HCT116 (cell line): ENCODE measurements at regions not wholly inside any gene's neighbourhood (a gene's known extent, or its start where the extent isn't known, plus 50 kb on each side); places are given as distances from the start of the nearest gene placed in this dataset.

Experiments
- ATAC-seq: fragments of 200-7000 bp; cut with Tn5 transposase; 2 replicates; pipeline ENCODE4 v1.9.1; 2020; ENCODE audit warnings: mild to moderate bottlenecking, moderate library complexity
- BruUV-seq: library from RNA; stranded (reverse); fragments of 400-500 nt; replicated peaks from 2 replicates; lab custom pipeline; 2021; lab: Mats Ljungman, UMichigan
- CTCF ChIA-PET: fragments of 300-600 bp; sonication (Branson Sonifier 250); formaldehyde crosslinking; loops from one replicate; lab custom pipeline; 2021; ENCODE audit warnings: antibody characterized with exemption; lab: Charles Lee
- POLR2A ChIA-PET: fragments of 300-600, 350-600 bp; sonication (Branson Sonifier 250); formaldehyde crosslinking; loops from one replicate; lab custom pipeline; 2021; ENCODE audit warnings: antibody characterized with exemption; lab: Charles Lee
- RAD21 ChIA-PET, 2 experiments: fragments of 300-600 bp; sonication (Branson Sonifier 250); formaldehyde crosslinking; loops; one replicate each; lab custom pipeline; 2023; ENCODE audit warnings: low total read pairs in 2 of 2; ENCODE audit not compliant: uncharacterized antibody in 2 of 2, unreplicated experiment in 2 of 2, low non-redundant PET in 1 of 2; lab: Charles Lee
- DNase-seq: peaks from one replicate; pipeline ENCODE4 v3.0.0-alpha.2; 2010; ENCODE audit warnings: low read depth, low spot score
- H2AFZ ChIP-seq: fragments of 200-600 bp; shearing (Covaris generic), sonication (generic); 2 replicates; pipeline ENCODE4 v1.6.1; 2017; ENCODE audit warnings: low read depth, mixed run types, mixed read lengths, antibody characterized with exemption, low read length; ENCODE audit not compliant: poor library complexity, severe bottlenecking
- H3K27ac ChIP-seq: 2 replicates; pipeline ENCODE4 v1.5.1; 2012; ENCODE audit warnings: low read depth, low read length
- H3K27me3 ChIP-seq: fragments of 200-600 bp; sonication (generic); 2 replicates; pipeline ENCODE4 v1.6.1; 2016; ENCODE audit warnings: mixed run types, low read length, mixed read lengths; ENCODE audit not compliant: insufficient read depth
- H3K36me3 ChIP-seq, 2 experiments: fragments of 200-500 bp in 1 of 2; fragments of 200-600 bp in 1 of 2; sonication (Bioruptor generic) in 1 of 2; sonication (generic) in 1 of 2; 2 replicates each; pipeline versions ENCODE4 v1.5.1 to v1.6.1; 2014 to 2016; ENCODE audit warnings: low read length in 2 of 2, inconsistent platforms in 1 of 2, mixed read lengths in 1 of 2, mixed run types in 1 of 2; ENCODE audit not compliant: insufficient read depth in 2 of 2, control insufficient read depth in 1 of 2
- H3K4me1 ChIP-seq, 2 experiments: fragments of 200-600 bp in 1 of 2; sonication (generic) in 1 of 2; 2 replicates each; pipeline versions ENCODE4 v1.5.1 to v1.6.1; 2012 to 2017; ENCODE audit warnings: low read length in 2 of 2, inconsistent platforms in 1 of 2, mild to moderate bottlenecking in 1 of 2, mixed read lengths in 1 of 2, mixed run types in 1 of 2, moderate library complexity in 1 of 2; ENCODE audit not compliant: insufficient read depth in 2 of 2, control insufficient read depth in 1 of 2
- H3K4me2 ChIP-seq: fragments of 200-600 bp; sonication (generic); 2 replicates; pipeline ENCODE4 v1.6.1; 2017; ENCODE audit warnings: mixed run types, low read length, mixed read lengths
- H3K4me3 ChIP-seq, 2 experiments: fragments of 200-600 bp in 1 of 2; sonication (generic) in 1 of 2; replicated peaks in 1 of 2; 2 replicates each; pipeline ENCODE4 v1.5.1; 2011 to 2016; ENCODE audit warnings: low read length in 2 of 2, control low read depth in 1 of 2, low read depth in 1 of 2, mild to moderate bottlenecking in 1 of 2, mixed read lengths in 1 of 2, mixed run types in 1 of 2
- H3K79me2 ChIP-seq: fragments of 200-600 bp; sonication (generic); 2 replicates; pipeline ENCODE4 v1.6.1; 2017; ENCODE audit warnings: mild to moderate bottlenecking, mixed run types, low read length, moderate library complexity, mixed read lengths; ENCODE audit not compliant: insufficient read depth
- H3K9ac ChIP-seq: fragments of 200-600 bp; sonication (generic); 2 replicates; pipeline ENCODE4 v1.6.1; 2016; ENCODE audit warnings: low read length, mixed read lengths
- H3K9me2 ChIP-seq: fragments of 200-600 bp; sonication (generic), shearing (Covaris generic); 2 replicates; pipeline ENCODE4 v1.6.1; 2017; ENCODE audit warnings: mixed run types, mild to moderate bottlenecking, moderate library complexity; ENCODE audit not compliant: insufficient read depth
- H3K9me3 ChIP-seq, 2 experiments: fragments of 200-500 bp in 1 of 2; fragments of 200-600 bp in 1 of 2; sonication (Bioruptor generic) in 1 of 2; sonication (generic) in 1 of 2; 2 replicates each; pipeline ENCODE4 v1.6.1; 2014 to 2017; ENCODE audit warnings: low read length in 2 of 2, mixed read lengths in 2 of 2, inconsistent platforms in 1 of 2, low read depth in 1 of 2, mild to moderate bottlenecking in 1 of 2, mixed run types in 1 of 2, moderate library complexity in 1 of 2; ENCODE audit not compliant: control insufficient read depth in 1 of 2, insufficient read depth in 1 of 2
- H4K20me1 ChIP-seq: fragments of 200-600 bp; sonication (generic), shearing (Covaris generic); 2 replicates; pipeline ENCODE4 v1.6.1; 2017; ENCODE audit warnings: mixed run types, mild to moderate bottlenecking, moderate library complexity; ENCODE audit not compliant: insufficient read depth
- ATF3 ChIP-seq: IDR thresholded peaks from 2 replicates; pipeline ENCODE4 v1.6.1; 2012
- CBX3 ChIP-seq: IDR thresholded peaks from 2 replicates; pipeline ENCODE4 v1.6.1; 2012; ENCODE audit warnings: low read depth
- CEBPB ChIP-seq: IDR thresholded peaks from 2 replicates; pipeline ENCODE4 v1.6.1; 2012; ENCODE audit warnings: low read depth
- CTCF ChIP-seq, 3 experiments: fragments of 200-600 bp in 1 of 3; sonication (generic) in 1 of 3; IDR thresholded peaks in 2 of 3; conservative IDR thresholded peaks in 1 of 3; 2 replicates each; pipeline ENCODE4 v1.5.1; 2012 to 2017; ENCODE audit warnings: low read depth in 2 of 3, low read length in 2 of 3, antibody characterized with exemption in 1 of 3, borderline replicate concordance in 1 of 3, control low read depth in 1 of 3, mild to moderate bottlenecking in 1 of 3, mixed read lengths in 1 of 3, mixed run types in 1 of 3, moderate library complexity in 1 of 3; ENCODE audit not compliant: insufficient read depth in 1 of 3
- EGR1 ChIP-seq: IDR thresholded peaks from 2 replicates; pipeline ENCODE4 v1.6.1; 2012; ENCODE audit warnings: low read depth
- ELF1 ChIP-seq: IDR thresholded peaks from 2 replicates; pipeline ENCODE4 v1.6.1; 2012; ENCODE audit warnings: low read depth, borderline replicate concordance
- EZH2 ChIP-seq: fragments of 200-600 bp; sonication (generic); IDR thresholded peaks from 2 replicates; pipeline ENCODE4 v1.6.1; 2017; ENCODE audit warnings: antibody characterized with exemption, mixed run types
- EZH2phosphoT487 ChIP-seq: fragments of 200-600 bp; IDR thresholded peaks from 2 replicates; pipeline ENCODE4 v1.6.1; 2018; ENCODE audit warnings: antibody characterized with exemption, borderline replicate concordance
- MAX ChIP-seq: IDR thresholded peaks from 2 replicates; pipeline ENCODE4 v1.6.1; 2012
- POLR2A ChIP-seq: IDR thresholded peaks from 2 replicates; pipeline ENCODE4 v1.7.0; 2011; ENCODE audit warnings: borderline replicate concordance; ENCODE audit not compliant: insufficient read depth, insufficient read length; ENCODE audit errors: extremely low read depth
- POLR2AphosphoS5 ChIP-seq: IDR thresholded peaks from 2 replicates; pipeline ENCODE4 v1.6.1; 2011; ENCODE audit warnings: mild to moderate bottlenecking, low read depth, low read length, moderate library complexity
- RAD21 ChIP-seq: IDR thresholded peaks from 2 replicates; pipeline ENCODE4 v1.6.1; 2012; ENCODE audit warnings: low read depth, mild to moderate bottlenecking
- REST ChIP-seq: IDR thresholded peaks from 2 replicates; pipeline ENCODE4 v1.6.1; 2012; ENCODE audit warnings: low read depth
- SRF ChIP-seq: IDR thresholded peaks from 2 replicates; pipeline ENCODE4 v1.6.1; 2012; ENCODE audit warnings: low read depth
- YY1 ChIP-seq: IDR thresholded peaks from 2 replicates; pipeline ENCODE4 v1.6.1; 2011; ENCODE audit warnings: low read length, low read depth, moderate library complexity, mild to moderate bottlenecking; ENCODE audit not compliant: insufficient replicate concordance; ENCODE audit errors: extremely low read depth
- ZBTB33 ChIP-seq: IDR thresholded peaks from 2 replicates; pipeline ENCODE4 v1.6.1; 2011; ENCODE audit warnings: mild to moderate bottlenecking, low read length, moderate library complexity; ENCODE audit not compliant: insufficient replicate concordance; ENCODE audit errors: extremely low read depth
- ZFX ChIP-seq: fragments of 450-650 bp; IDR thresholded peaks from 2 replicates; pipeline ENCODE4 v1.6.1; 2017
- intact Hi-C: fragments of 100-400 bp; cut with micrococcal nuclease; formaldehyde crosslinking; loops from 2 replicates; pipeline ENCODE4 v1.10.0; 2022

GRCh38 chr1:113291777-113292602, 98.3 kb upstream of the MAGI3 start:
- no peak overlapping the region for H3K4me3 ChIP-seq
- CTCF ChIA-PET = no interaction called here
- TF ChIP-seq RAD21 (no peak), ZBTB33 (no peak), EZH2phosphoT487 (no peak), CEBPB (no peak), SRF (no peak), ATF3 (no peak), EGR1 (no peak), POLR2A (no peak), POLR2AphosphoS5 (no peak), REST (no peak), ELF1 (no peak), CTCF (IDR thresholded peaks at IDR 0.05 in 2 of 3, conservative IDR thresholded peaks at IDR 0.05 in 1 of 3; ENCODE audit: borderline replicate concordance in 1 of 3, insufficient read depth in 1 of 3, low read depth in 2 of 3, low read length in 2 of 3) (no peak), CBX3 (no peak), YY1 (no peak), MAX (no peak), ZFX (no peak), EZH2 (no peak)
- BruUV-seq = no TSS peak
- no peak for ATAC-seq
- RAD21 ChIA-PET = no interaction called here
- intact Hi-C loops = no loop called here
- H3K9me2 ChIP-seq = no peaks in the 10 kb centered on the region
- DNase-seq = no peak
- H4K20me1 ChIP-seq = no peaks in the 10 kb centered on the region
- no peak overlapping the region for H2AFZ ChIP-seq
- no peak overlapping the region for H3K9ac ChIP-seq
- no peaks in the 10 kb centered on the region for H3K27me3 ChIP-seq
- no peaks in the 10 kb centered on the region for H3K79me2 ChIP-seq
- H3K36me3 ChIP-seq = no peaks in the 10 kb centered on the region
- H3K4me2 ChIP-seq = no peak overlapping the region
- H3K4me1 ChIP-seq = no peaks in the 10 kb centered on the region
- H3K27ac ChIP-seq = no peak overlapping the region
- POLR2A ChIA-PET = no interaction called here
- H3K9me3 ChIP-seq = no peaks in the 10 kb centered on the region; a peak in 1 of 4 replicates
